ENCODE measurements at regions not wholly inside any gene's neighbourhood (a gene's known extent, or its start where the extent isn't known, plus 50 kb on each side); places are given as distances from the start of the nearest gene placed in this dataset.

- no peak for TF ChIP-seq CTCF (conservative IDR thresholded peaks at IDR 0.05 in 1 of 2, IDR thresholded peaks at IDR 0.05 in 1 of 2; ENCODE audit: low read depth in 1 of 2, low read length in 2 of 2)
- TF ChIP-seq EZH2 (IDR thresholded peaks at IDR 0.05; ENCODE audit: low read length, missing control alignments) = no peak
Observed at GRCh38 chr16:65773301-65773874, 593.1 kb upstream of the CDH5 start.
